ENCODE measurements at regions not wholly inside any gene's neighbourhood (a gene's known extent, or its start where the extent isn't known, plus 50 kb on each side); places are given as distances from the start of the nearest gene placed in this dataset.

DNA sequence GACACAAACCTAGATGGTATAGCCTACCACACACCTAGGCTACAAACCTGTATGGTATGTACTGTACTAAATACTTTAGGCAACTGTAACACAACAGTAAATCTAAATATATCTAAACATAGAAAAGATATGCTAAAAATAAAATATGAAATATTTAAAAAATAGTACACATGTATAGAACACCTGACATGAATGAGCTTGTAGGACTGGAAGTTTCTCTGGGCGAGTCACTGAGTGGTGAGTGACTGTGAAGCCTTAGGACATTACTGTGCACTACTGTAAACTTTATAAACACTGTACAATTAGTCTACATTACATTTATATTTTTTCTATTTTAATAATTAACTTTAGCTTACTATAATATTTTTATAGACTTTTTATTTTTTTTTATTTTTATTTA is 1301.3 kb downstream of the FAM181B start:
- H3K36me3 ChIP-seq, result no peaks in the 10 kb centered on the region
- H3K4me3 ChIP-seq, result no peak overlapping the region
- H3K4me1 ChIP-seq, result no peaks in the 10 kb centered on the region
- DNase-seq (no peak), ATAC-seq (no peak)
- H3K27me3 ChIP-seq, result no peaks in the 10 kb centered on the region
- TF ChIP-seq, protein P1, sequence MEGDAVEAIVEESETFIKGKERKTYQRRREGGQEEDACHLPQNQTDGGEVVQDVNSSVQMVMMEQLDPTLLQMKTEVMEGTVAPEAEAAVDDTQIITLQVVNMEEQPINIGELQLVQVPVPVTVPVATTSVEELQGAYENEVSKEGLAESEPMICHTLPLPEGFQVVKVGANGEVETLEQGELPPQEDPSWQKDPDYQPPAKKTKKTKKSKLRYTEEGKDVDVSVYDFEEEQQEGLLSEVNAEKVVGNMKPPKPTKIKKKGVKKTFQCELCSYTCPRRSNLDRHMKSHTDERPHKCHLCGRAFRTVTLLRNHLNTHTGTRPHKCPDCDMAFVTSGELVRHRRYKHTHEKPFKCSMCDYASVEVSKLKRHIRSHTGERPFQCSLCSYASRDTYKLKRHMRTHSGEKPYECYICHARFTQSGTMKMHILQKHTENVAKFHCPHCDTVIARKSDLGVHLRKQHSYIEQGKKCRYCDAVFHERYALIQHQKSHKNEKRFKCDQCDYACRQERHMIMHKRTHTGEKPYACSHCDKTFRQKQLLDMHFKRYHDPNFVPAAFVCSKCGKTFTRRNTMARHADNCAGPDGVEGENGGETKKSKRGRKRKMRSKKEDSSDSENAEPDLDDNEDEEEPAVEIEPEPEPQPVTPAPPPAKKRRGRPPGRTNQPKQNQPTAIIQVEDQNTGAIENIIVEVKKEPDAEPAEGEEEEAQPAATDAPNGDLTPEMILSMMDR (IDR thresholded peaks at IDR 0.05 in 4 of 5, conservative IDR thresholded peaks at IDR 0.05 in 1 of 5), result no peak
- no peak for TF ChIP-seq POLR2A (IDR thresholded peaks at IDR 0.05)
- intact Hi-C loops (cut with DNase I; ENCODE audit: low total_unique reads) (no loop called here), in situ Hi-C loops (cut with MboI; ENCODE audit: low sequenced_read_pairs in 4 of 4) (no loop called here)
- no peaks in the 10 kb centered on the region for H3K9me3 ChIP-seq
- H3K27ac ChIP-seq, result no peak overlapping the region

DNA sequence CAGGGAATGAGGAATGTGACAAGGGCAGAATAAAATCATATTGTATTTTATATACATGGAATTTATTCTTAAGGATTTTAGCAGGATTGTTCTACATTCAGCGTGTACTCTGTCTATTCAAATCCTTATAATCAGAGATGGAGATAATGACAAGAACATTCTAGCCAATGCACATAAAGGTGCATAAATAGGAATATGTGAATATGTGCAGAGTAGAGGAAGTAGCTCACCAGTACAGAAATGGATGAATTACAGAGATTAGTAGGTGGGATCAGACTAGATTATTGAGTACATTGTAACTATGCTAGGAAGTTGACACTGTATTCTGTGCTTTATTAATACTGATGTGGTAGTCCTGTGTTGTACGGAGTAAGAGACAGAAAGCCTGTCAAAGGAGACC is 1308.8 kb downstream of the FAM181B start:
- Histone ChIP-seq H3K9me3 (no peaks in the 10 kb centered on the region), H3K4me1 (no peaks in the 10 kb centered on the region), H3K4me3 (no peak overlapping the region), H3K36me3 (no peaks in the 10 kb centered on the region), H3K27ac (no peak overlapping the region), H3K27me3 (no peaks in the 10 kb centered on the region)
- intact Hi-C loops (cut with DNase I; ENCODE audit: low total_unique reads) (no loop called here), in situ Hi-C loops (cut with MboI; ENCODE audit: low sequenced_read_pairs in 4 of 4) (no loop called here)
- DNase-seq, result no peak
- ATAC-seq, result no peak
- TF ChIP-seq POLR2A (IDR thresholded peaks at IDR 0.05), result no peak
- TF ChIP-seq, protein P1 (IDR thresholded peaks at IDR 0.05 in 4 of 5, conservative IDR thresholded peaks at IDR 0.05 in 1 of 5), result no peak

DNA sequence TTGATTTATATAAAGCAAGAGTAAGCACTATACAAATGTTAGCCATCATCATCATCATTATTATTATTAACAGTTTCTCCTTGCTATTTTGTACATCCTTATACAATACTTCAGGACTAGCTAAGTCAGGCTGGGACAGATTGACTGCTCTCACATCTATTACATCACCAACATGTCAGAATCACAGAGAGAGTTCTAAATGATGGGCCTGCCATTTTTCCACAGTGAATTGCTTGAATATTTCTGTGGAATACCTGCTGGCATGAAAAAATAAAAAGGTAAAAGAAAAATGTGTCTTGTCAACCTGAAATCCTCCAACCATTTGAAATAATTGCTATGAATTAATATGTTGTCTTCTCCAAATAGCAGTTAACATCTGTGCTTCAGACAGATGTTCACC is 1311.3 kb downstream of the FAM181B start:
- Histone ChIP-seq H3K9me3 (no peaks in the 10 kb centered on the region), H3K36me3 (no peaks in the 10 kb centered on the region), H3K27ac (no peak overlapping the region), H3K4me3 (no peak overlapping the region), H3K27me3 (no peaks in the 10 kb centered on the region), H3K4me1 (no peaks in the 10 kb centered on the region)
- no peak for ATAC-seq
- in situ Hi-C loops (cut with MboI; ENCODE audit: low sequenced_read_pairs in 4 of 4) (no loop called here), intact Hi-C loops (cut with DNase I; ENCODE audit: low total_unique reads) (no loop called here)
- TF ChIP-seq, protein P1 (IDR thresholded peaks at IDR 0.05 in 4 of 5, conservative IDR thresholded peaks at IDR 0.05 in 1 of 5), result no peak
- TF ChIP-seq POLR2A (IDR thresholded peaks at IDR 0.05), result no peak
- DNase-seq, result no peak

DNA sequence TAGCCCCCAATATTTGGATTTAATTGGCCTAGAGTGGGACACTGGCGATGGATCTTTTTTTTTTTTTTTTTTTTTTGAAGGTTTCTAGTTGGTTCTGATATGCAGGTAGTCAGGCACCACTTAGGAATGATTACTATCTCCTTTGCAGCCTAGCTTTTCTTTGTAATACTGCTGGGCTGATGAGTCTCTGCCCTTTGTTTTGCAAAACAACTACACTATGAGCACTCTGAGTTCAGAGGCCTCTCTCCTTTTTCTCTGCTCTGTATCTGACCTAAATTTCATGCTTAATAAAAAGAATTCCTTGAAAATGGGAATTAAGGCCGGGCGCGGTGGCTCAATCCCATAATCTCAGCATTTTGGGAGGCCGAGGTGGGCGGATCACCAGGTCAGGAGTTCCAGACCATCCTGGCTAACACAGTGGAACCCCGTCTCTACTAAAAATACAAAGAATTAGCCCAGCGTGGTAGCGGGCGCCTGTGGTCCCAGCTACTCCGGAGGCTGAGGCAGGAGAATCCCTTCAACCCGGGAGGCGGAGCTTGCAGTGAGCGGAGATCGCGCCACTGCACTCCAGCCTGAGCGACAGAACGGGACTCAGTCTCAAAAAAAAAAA is 1312.3 kb downstream of the FAM181B start:
- H3K27ac ChIP-seq, result no peak overlapping the region
- DNase-seq, result no peak
- intact Hi-C loops (cut with DNase I; ENCODE audit: low total_unique reads) (no loop called here), in situ Hi-C loops (cut with MboI; ENCODE audit: low sequenced_read_pairs in 4 of 4) (no loop called here)
- no peak overlapping the region for H3K4me3 ChIP-seq
- no peaks in the 10 kb centered on the region for H3K4me1 ChIP-seq
- H3K36me3 ChIP-seq, result no peaks in the 10 kb centered on the region
- H3K27me3 ChIP-seq, result no peaks in the 10 kb centered on the region
- H3K9me3 ChIP-seq, result no peaks in the 10 kb centered on the region
- no peak for TF ChIP-seq POLR2A (IDR thresholded peaks at IDR 0.05)
- TF ChIP-seq, protein P1 (IDR thresholded peaks at IDR 0.05 in 4 of 5, conservative IDR thresholded peaks at IDR 0.05 in 1 of 5), result no peak
- ATAC-seq, result no peak

DNA sequence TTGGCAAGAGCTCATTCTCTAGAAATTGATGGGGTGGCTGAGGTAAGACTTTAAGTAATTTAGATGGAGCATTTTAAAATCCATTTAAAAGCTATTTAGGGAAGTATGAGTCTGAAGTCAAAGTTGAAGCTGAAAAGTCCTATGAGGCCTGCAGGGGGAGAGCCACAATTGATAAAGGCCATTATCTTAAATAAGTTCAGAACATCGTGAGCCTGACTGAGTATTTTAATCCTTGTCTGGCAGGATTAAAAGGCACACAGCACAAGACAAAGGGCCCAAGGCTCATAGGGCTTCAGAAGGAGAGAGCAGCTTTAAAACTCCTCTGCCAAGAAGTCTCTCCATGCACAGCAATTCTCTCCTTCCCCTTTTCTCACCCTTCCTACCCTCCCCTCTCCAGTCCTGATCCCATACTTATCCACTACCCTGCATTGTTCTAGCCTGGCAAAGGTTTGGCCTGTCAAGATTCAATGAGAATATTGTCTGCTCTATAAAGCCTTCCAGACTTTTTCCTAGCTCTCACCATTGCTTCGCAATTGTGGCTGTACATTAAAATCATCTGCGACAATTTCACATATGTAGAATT is 1312.9 kb downstream of the FAM181B start:
- no peak overlapping the region for H3K27ac ChIP-seq
- H3K9me3 ChIP-seq, result no peaks in the 10 kb centered on the region
- no peak for DNase-seq
- no peak for TF ChIP-seq POLR2A (IDR thresholded peaks at IDR 0.05)
- TF ChIP-seq, protein P1 (IDR thresholded peaks at IDR 0.05 in 4 of 5, conservative IDR thresholded peaks at IDR 0.05 in 1 of 5), result no peak
- no peak for ATAC-seq
- H3K4me1 ChIP-seq, result no peaks in the 10 kb centered on the region
- H3K36me3 ChIP-seq, result no peaks in the 10 kb centered on the region
- H3K27me3 ChIP-seq, result no peaks in the 10 kb centered on the region
- in situ Hi-C loops (cut with MboI; ENCODE audit: low sequenced_read_pairs in 4 of 4), result no loop called here
- no peak overlapping the region for H3K4me3 ChIP-seq
- intact Hi-C loops (cut with DNase I; ENCODE audit: low total_unique reads), result no loop called here

Measured in gastrocnemius medialis (tissue), 4 donors.